ENCODE measurements at regions not wholly inside any gene's neighbourhood (a gene's known extent, or its start where the extent isn't known, plus 50 kb on each side); places are given as distances from the start of the nearest gene placed in this dataset.
"Not testable (repeated sequence)": the region's sequence is repeated elsewhere in the genome, so short reads cannot be mapped to it uniquely, and the experiment has no call there.

GRCh38 chr6:145275019-145275418, 460.3 kb downstream of the EPM2A start:
- DNase-seq (ENCODE audit: low read depth) = no peak

- DNase-seq (ENCODE audit: low read depth) = no peak
Measured at GRCh38 chr6:145275787-145276186, 459.5 kb downstream of the EPM2A start.

- no peak for DNase-seq (ENCODE audit: low read depth)
Measured at GRCh38 chr6:145276756-145277155, 458.6 kb downstream of the EPM2A start.

GRCh38 chr6:145277358-145278086, 457.8 kb downstream of the EPM2A start:
- DNase-seq (ENCODE audit: low read depth) = no peak

GRCh38 chr6:145278163-145278807, 457.0 kb downstream of the EPM2A start:
- DNase-seq (ENCODE audit: low read depth) = no peak

GRCh38 chr6:145279551-145279950, 455.8 kb downstream of the EPM2A start:
- DNase-seq (ENCODE audit: low read depth) = no peak

GRCh38 chr6:145279993-145280392, 455.3 kb downstream of the EPM2A start:
- no peak for DNase-seq (ENCODE audit: low read depth)

- DNase-seq (ENCODE audit: low read depth) = not testable (repeated sequence)
Measured at GRCh38 chr6:145283209-145283608, 452.1 kb downstream of the EPM2A start.

- DNase-seq (ENCODE audit: low read depth) = no peak
Measured at GRCh38 chr6:145283856-145284255, 451.5 kb downstream of the EPM2A start.

- no peak for DNase-seq (ENCODE audit: low read depth)
Measured at GRCh38 chr6:145286916-145287315, 448.4 kb downstream of the EPM2A start.

- DNase-seq (ENCODE audit: low read depth) = no peak
Measured at GRCh38 chr6:145289573-145289972, 445.7 kb downstream of the EPM2A start.

- DNase-seq (ENCODE audit: low read depth) = no peak
Measured at GRCh38 chr6:145290122-145290521, 445.2 kb downstream of the EPM2A start.

- no peak for DNase-seq (ENCODE audit: low read depth)
Measured at GRCh38 chr6:145292066-145292465, 443.3 kb downstream of the EPM2A start.

- no peak for DNase-seq (ENCODE audit: low read depth)
Measured at GRCh38 chr6:145294942-145295341, 440.4 kb downstream of the EPM2A start.

GRCh38 chr6:145295746-145296145, 439.6 kb downstream of the EPM2A start:
- no peak for DNase-seq (ENCODE audit: low read depth)

- no peak for DNase-seq (ENCODE audit: low read depth)
Measured at GRCh38 chr6:145305670-145306069, 429.6 kb downstream of the EPM2A start.

GRCh38 chr6:145306489-145306888, 428.8 kb downstream of the EPM2A start:
- DNase-seq (ENCODE audit: low read depth) = no peak

- DNase-seq (ENCODE audit: low read depth) = no peak
Measured at GRCh38 chr6:145309842-145310535, 425.3 kb downstream of the EPM2A start.

GRCh38 chr6:145312481-145312880, 422.8 kb downstream of the EPM2A start:
- no peak for DNase-seq (ENCODE audit: low read depth)

- DNase-seq (ENCODE audit: low read depth) = no peak
Measured at GRCh38 chr6:145313041-145313855, 422.1 kb downstream of the EPM2A start.

GRCh38 chr6:145315982-145316600, 419.2 kb downstream of the EPM2A start:
- DNase-seq (ENCODE audit: low read depth) = no peak

- no peak for DNase-seq (ENCODE audit: low read depth)
Measured at GRCh38 chr6:145318952-145319351, 416.4 kb downstream of the EPM2A start.
